Common myeloid progenitor, CD34-positive (primary cell): ENCODE measurements at regions not wholly inside any gene's neighbourhood (a gene's known extent, or its start where the extent isn't known, plus 50 kb on each side); places are given as distances from the start of the nearest gene placed in this dataset.

Experiments
- CTCF ChIA-PET: fragments of 350-600 bp; sonication (Branson Sonifier 250); formaldehyde crosslinking; loops from one replicate; lab custom pipeline; 2021; ENCODE audit warnings: antibody characterized with exemption; lab: Charles Lee
- POLR2A ChIA-PET: fragments of 350-600 bp; sonication (Branson Sonifier 250); formaldehyde crosslinking; loops from one replicate; lab custom pipeline; 2021; ENCODE audit warnings: antibody characterized with exemption; lab: Charles Lee
- DNase-seq, 3 donors: peaks; one replicate each; pipeline versions ENCODE4 v3.0.0 to v3.0.0-alpha.2; 2013
- H3K27ac ChIP-seq, 2 experiments: 1 replicate in 1 of 2; 2 replicates in 1 of 2; pipeline ENCODE4 v1.7.0; 2013; ENCODE audit warnings: inconsistent platforms in 2 of 2, low read length in 2 of 2, mild to moderate bottlenecking in 2 of 2, low read depth in 1 of 2, moderate library complexity in 1 of 2; ENCODE audit not compliant: severe bottlenecking in 2 of 2, insufficient read depth in 1 of 2, poor library complexity in 1 of 2
- H3K27me3 ChIP-seq, 5 experiments: replicated peaks in 2 of 5; 1 replicate in 3 of 5; 2 replicates in 2 of 5; pipeline versions ENCODE4 v1.6.1 to v1.7.0; 2013; ENCODE audit warnings: low read length in 4 of 5, mild to moderate bottlenecking in 2 of 5, moderate library complexity in 2 of 5, inconsistent platforms in 1 of 5; ENCODE audit not compliant: insufficient read depth in 5 of 5, control insufficient read depth in 4 of 5
- H3K36me3 ChIP-seq, 4 experiments: 1 replicate in 2 of 4; 2 replicates in 2 of 4; pipeline versions ENCODE4 v1.6.1 to v1.7.0; 2013; ENCODE audit warnings: low read length in 3 of 4, control low read depth in 1 of 4, mild to moderate bottlenecking in 1 of 4; ENCODE audit not compliant: control insufficient read depth in 4 of 4, insufficient read depth in 4 of 4
- H3K4me1 ChIP-seq, 4 experiments: 1 replicate in 3 of 4; 2 replicates in 1 of 4; pipeline versions ENCODE4 v1.6.1 to v1.7.1; 2013; ENCODE audit warnings: low read length in 3 of 4, mild to moderate bottlenecking in 3 of 4, control low read depth in 1 of 4, inconsistent platforms in 1 of 4, moderate library complexity in 1 of 4; ENCODE audit not compliant: control insufficient read depth in 4 of 4, insufficient read depth in 4 of 4; ENCODE audit errors: control extremely low read depth in 1 of 4
- H3K4me3 ChIP-seq, 7 experiments: 1 replicate in 4 of 7; 2 replicates in 3 of 7; pipeline versions ENCODE4 v1.5.1 to v1.7.0; 2013; ENCODE audit warnings: mild to moderate bottlenecking in 7 of 7, low read length in 6 of 7, moderate library complexity in 6 of 7, inconsistent platforms in 2 of 7, low read depth in 2 of 7, control low read depth in 1 of 7; ENCODE audit not compliant: insufficient read depth in 4 of 7, control insufficient read depth in 1 of 7; ENCODE audit errors: extremely low read depth in 1 of 7
- H3K9me3 ChIP-seq, 5 experiments: 1 replicate in 4 of 5; 2 replicates in 1 of 5; pipeline versions ENCODE4 v1.6.1 to v1.7.1; 2013; ENCODE audit warnings: low read length in 4 of 5, mild to moderate bottlenecking in 2 of 5, inconsistent platforms in 1 of 5, low read depth in 1 of 5, moderate library complexity in 1 of 5; ENCODE audit not compliant: control insufficient read depth in 4 of 5, insufficient read depth in 2 of 5; ENCODE audit errors: control extremely low read depth in 1 of 5
- WGBS: methylation state at CpG from one replicate; pipeline ENCODE4 v1.1.5; 2013; ENCODE audit not compliant: insufficient coverage; 5-methylcytosine and 5-hydroxymethylcytosine counted together

DNA sequence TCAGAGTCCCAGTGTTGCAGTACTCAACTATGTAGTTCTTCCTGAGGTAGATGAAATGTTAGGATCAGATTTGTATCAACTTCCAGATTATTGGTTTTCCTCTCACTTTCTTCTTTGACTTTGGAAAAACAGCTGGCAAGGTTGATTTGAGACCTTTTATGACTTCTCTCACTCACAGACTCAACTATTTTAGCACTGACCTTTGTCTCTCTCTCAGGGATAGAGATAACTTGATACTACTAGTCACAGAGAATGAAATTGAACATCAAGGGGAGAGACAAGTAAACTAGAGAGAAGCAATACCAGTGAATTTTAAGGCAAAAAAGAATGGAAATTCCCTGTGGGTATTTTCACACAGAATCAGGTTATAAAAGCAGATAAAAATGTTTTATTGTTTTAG lies 159.7 kb upstream of the B3GALT2 start:
- no peak overlapping the region for H3K27ac ChIP-seq
- no peak overlapping the region for H3K4me3 ChIP-seq
- no peaks in the 10 kb centered on the region for H3K36me3 ChIP-seq
- no peak for DNase-seq
- no peaks in the 10 kb centered on the region for H3K4me1 ChIP-seq
- ChIA-PET POLR2A (no interaction called here), CTCF (interaction anchor here (1.3 kb wide), 1 partner anchor 17 kb away, joined by 3 read pairs; no protein-coding TSS in a partner anchor)
- no peaks in the 10 kb centered on the region for H3K9me3 ChIP-seq
- H3K27me3 ChIP-seq = no peaks in the 10 kb centered on the region

GRCh38 chr1:193342811-193343210 lies 156.4 kb upstream of the B3GALT2 start:
- no peaks in the 10 kb centered on the region for H3K36me3 ChIP-seq
- H3K4me3 ChIP-seq = no peak overlapping the region
- H3K27me3 ChIP-seq = no peaks in the 10 kb centered on the region
- H3K9me3 ChIP-seq = no peaks in the 10 kb centered on the region
- H3K27ac ChIP-seq = no peak overlapping the region
- CTCF ChIA-PET = interaction anchor here (0.6 kb wide), 1 partner anchor 1358 kb away, joined by 3 read pairs; no protein-coding TSS in a partner anchor
- 98% methylated on average over 9 of the region's 13 CpGs for WGBS
- DNase-seq = no peak
- POLR2A ChIA-PET = no interaction called here
- no peaks in the 10 kb centered on the region for H3K4me1 ChIP-seq

DNA sequence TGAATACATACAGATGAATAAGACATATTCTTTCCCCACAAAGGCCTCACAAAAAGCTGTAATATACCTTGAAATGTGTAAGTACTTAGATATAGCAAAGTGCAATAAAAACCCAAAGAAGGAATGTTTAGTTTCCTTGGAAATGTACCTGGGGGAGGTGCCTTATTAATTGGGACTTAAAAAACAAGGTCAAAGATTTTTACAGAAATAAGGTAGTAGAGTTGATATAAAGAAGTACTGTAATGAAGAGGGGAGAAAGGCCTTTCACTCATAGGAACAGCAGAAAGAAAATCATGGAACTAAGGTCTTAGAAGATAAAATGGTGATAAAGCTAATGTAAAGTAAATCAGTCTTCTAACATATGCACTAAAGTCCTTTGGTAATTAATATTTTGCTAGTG lies 153.9 kb upstream of the B3GALT2 start:
- H3K4me1 ChIP-seq = no peaks in the 10 kb centered on the region
- H3K27me3 ChIP-seq = no peaks in the 10 kb centered on the region
- no peak for DNase-seq
- POLR2A ChIA-PET = no interaction called here
- H3K27ac ChIP-seq = no peak overlapping the region
- no peaks in the 10 kb centered on the region for H3K36me3 ChIP-seq
- no peaks in the 10 kb centered on the region for H3K9me3 ChIP-seq
- CTCF ChIA-PET = no interaction called here
- no peak overlapping the region for H3K4me3 ChIP-seq

DNA sequence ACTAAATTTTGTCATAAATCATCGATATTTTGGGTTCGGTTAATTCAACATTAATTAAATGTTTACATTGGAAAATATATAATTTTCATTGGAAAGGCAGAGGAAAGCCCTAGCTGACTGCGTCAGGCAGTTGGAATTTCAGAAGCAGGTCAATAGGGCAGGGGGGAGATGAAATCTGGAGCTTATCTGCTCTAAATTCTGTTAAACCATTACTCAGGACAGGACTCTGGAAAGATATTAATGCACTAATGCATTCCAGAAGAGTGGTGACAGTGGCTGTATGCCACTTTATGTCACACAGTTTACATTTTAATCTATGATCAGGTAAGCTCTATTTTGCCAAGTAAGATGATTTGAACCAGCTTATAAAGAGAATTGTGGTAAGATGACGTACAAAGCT lies 153.0 kb upstream of the B3GALT2 start:
- DNase-seq = no peak
- CTCF ChIA-PET = interaction anchor here (1.7 kb wide), 1 partner anchor 9 kb away, joined by 4 read pairs; no protein-coding TSS in a partner anchor
- POLR2A ChIA-PET = no interaction called here
- WGBS = 100% methylated on average over 2 of the region's 4 CpGs
- H3K27me3 ChIP-seq = no peaks in the 10 kb centered on the region
- no peaks in the 10 kb centered on the region for H3K9me3 ChIP-seq
- H3K4me3 ChIP-seq = no peak overlapping the region
- H3K36me3 ChIP-seq = no peaks in the 10 kb centered on the region
- no peak overlapping the region for H3K27ac ChIP-seq
- H3K4me1 ChIP-seq = no peaks in the 10 kb centered on the region

GRCh38 chr1:193338194-193338593 lies 151.8 kb upstream of the B3GALT2 start:
- no peak for DNase-seq
- Histone ChIP-seq H3K27me3 (no peaks in the 10 kb centered on the region), H3K4me1 (no peaks in the 10 kb centered on the region), H3K4me3 (no peak overlapping the region), H3K9me3 (peaks cover 2 to 8% (median 4%) of the 10 kb centered on the region in 5 experiments), H3K27ac (no peak overlapping the region), H3K36me3 (no peaks in the 10 kb centered on the region)
- no CpG with 5 or more reads among the region's 2 CpGs for WGBS
- ChIA-PET POLR2A (no interaction called here), CTCF (no interaction called here)

- no peaks in the 10 kb centered on the region for H3K27me3 ChIP-seq
- peaks cover 2 to 20% (median 4%) of the 10 kb centered on the region in 5 experiments for H3K9me3 ChIP-seq
- no CpG with 5 or more reads among the region's 1 CpG for WGBS
- no peak overlapping the region for H3K27ac ChIP-seq
- no peak overlapping the region for H3K4me3 ChIP-seq
- ChIA-PET CTCF (no interaction called here), POLR2A (no interaction called here)
- H3K4me1 ChIP-seq = no peaks in the 10 kb centered on the region
- DNase-seq = no peak
- H3K36me3 ChIP-seq = no peaks in the 10 kb centered on the region
Observed at GRCh38 chr1:193335806-193336428, 149.5 kb upstream of the B3GALT2 start.

DNA sequence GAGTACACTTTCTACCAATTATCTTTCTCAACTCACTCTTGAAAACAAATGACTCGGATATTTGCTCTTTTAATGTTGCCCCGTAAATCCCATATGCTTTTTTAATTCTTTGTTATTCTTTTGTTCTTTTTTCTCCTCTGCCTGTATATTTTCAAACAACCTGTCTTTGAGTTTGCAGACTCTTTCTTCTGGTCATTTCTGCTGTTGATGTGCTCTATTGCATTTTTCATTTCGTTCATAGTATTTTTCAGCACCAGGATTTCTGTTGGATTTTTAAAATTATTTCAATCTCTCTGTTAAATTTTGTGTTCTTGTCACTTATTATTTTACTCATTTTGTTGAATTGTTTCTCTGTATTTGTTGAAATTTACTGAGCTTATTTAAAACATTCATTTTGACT lies 146.8 kb upstream of the B3GALT2 start:
- H3K27ac ChIP-seq = no peak overlapping the region
- no peaks in the 10 kb centered on the region for H3K36me3 ChIP-seq
- peaks cover 2 to 24% (median 9%) of the 10 kb centered on the region in 5 experiments for H3K9me3 ChIP-seq
- no peak overlapping the region for H3K4me3 ChIP-seq
- POLR2A ChIA-PET = no interaction called here
- WGBS = 100% methylated on average over 2 of the region's 3 CpGs
- CTCF ChIA-PET = no interaction called here
- H3K4me1 ChIP-seq = no peaks in the 10 kb centered on the region
- no peak for DNase-seq
- no peaks in the 10 kb centered on the region for H3K27me3 ChIP-seq
